DND-41 (cell line): ENCODE measurements at regions not wholly inside any gene's neighbourhood (a gene's known extent, or its start where the extent isn't known, plus 50 kb on each side); places are given as distances from the start of the nearest gene placed in this dataset.
"Not testable (repeated sequence)": the region's sequence is repeated elsewhere in the genome, so short reads cannot be mapped to it uniquely, and the experiment has no call there.

Experiments
- ATAC-seq: fragments of 200-7000 bp; cut with Tn5 transposase; 3 replicates; pipeline ENCODE4 v1.9.1; 2021; ENCODE audit warnings: low read depth; ENCODE audit not compliant: insufficient read depth
- DNase-seq: peaks from one replicate; pipeline ENCODE4 v3.0.0-alpha.2; 2020
- H2AFZ ChIP-seq: 2 replicates; pipeline ENCODE4 v1.6.0; 2012; ENCODE audit warnings: low read depth, low read length
- H3K27ac ChIP-seq: 2 replicates; pipeline ENCODE4 v1.5.1; 2012; ENCODE audit warnings: low read length, inconsistent platforms
- H3K27me3 ChIP-seq: fragments of 200-600 bp; sonication (generic); 2 replicates; pipeline ENCODE4 v1.6.0; 2012; ENCODE audit warnings: low read length, mild to moderate bottlenecking, inconsistent platforms; ENCODE audit not compliant: insufficient read depth, poor library complexity
- H3K36me3 ChIP-seq: 2 replicates; pipeline ENCODE4 v1.5.1; 2012; ENCODE audit warnings: low read length, inconsistent platforms; ENCODE audit not compliant: insufficient read depth
- H3K4me1 ChIP-seq: 2 replicates; pipeline ENCODE4 v1.5.1; 2012; ENCODE audit warnings: mild to moderate bottlenecking, low read length; ENCODE audit not compliant: insufficient read depth
- H3K4me2 ChIP-seq: 2 replicates; pipeline ENCODE4 v1.6.0; 2012; ENCODE audit warnings: mild to moderate bottlenecking, moderate library complexity, low read length, inconsistent platforms; ENCODE audit not compliant: insufficient read depth
- H3K4me3 ChIP-seq, 2 experiments: fragments of 200-600 bp in 1 of 2; shearing (Covaris generic) in 1 of 2; 2 replicates each; pipeline ENCODE4 v1.5.1; 2012 to 2016; ENCODE audit warnings: inconsistent platforms in 2 of 2, low read length in 2 of 2, mild to moderate bottlenecking in 2 of 2, low read depth in 1 of 2, moderate library complexity in 1 of 2
- H3K79me2 ChIP-seq: 2 replicates; pipeline ENCODE4 v1.6.0; 2012; ENCODE audit warnings: low read length, inconsistent platforms; ENCODE audit not compliant: insufficient read depth
- H3K9ac ChIP-seq: 2 replicates; pipeline ENCODE4 v1.6.0; 2012; ENCODE audit warnings: low read depth, mild to moderate bottlenecking, inconsistent platforms, low read length, moderate library complexity
- H3K9me3 ChIP-seq: 2 replicates; pipeline ENCODE4 v1.5.1; 2012; ENCODE audit warnings: low read length, moderate library complexity, mild to moderate bottlenecking, inconsistent platforms; ENCODE audit not compliant: insufficient read depth, severe bottlenecking
- H4K20me1 ChIP-seq: 2 replicates; pipeline ENCODE4 v1.6.0; 2012; ENCODE audit warnings: low read length; ENCODE audit not compliant: insufficient read depth
- EZH2 ChIP-seq: IDR thresholded peaks from 3 replicates; pipeline ENCODE4 v1.6.1; 2012; ENCODE audit warnings: borderline replicate concordance, low read depth, mild to moderate bottlenecking, moderate library complexity, low read length, inconsistent platforms; ENCODE audit not compliant: severe bottlenecking
- TF ChIP-seq, protein P1 (sequence below): IDR thresholded peaks from 2 replicates; pipeline ENCODE4 v1.5.1; 2012; ENCODE audit warnings: borderline replicate concordance, low read length, moderate library complexity, mild to moderate bottlenecking; ENCODE audit not compliant: poor library complexity, severe bottlenecking; ENCODE audit errors: extremely low read depth

GRCh38 chr7:97317575-97317974 is 200.1 kb downstream of the SDHAF3 start:
- Histone ChIP-seq H3K79me2 (no peaks in the 10 kb centered on the region), H3K36me3 (no peaks in the 10 kb centered on the region), H3K9me3 (no peaks in the 10 kb centered on the region), H2AFZ (no peak overlapping the region), H3K4me3 (no peak overlapping the region), H3K27me3 (no peaks in the 10 kb centered on the region), H3K4me1 (no peaks in the 10 kb centered on the region), H3K4me2 (no peak overlapping the region), H4K20me1 (no peaks in the 10 kb centered on the region), H3K9ac (no peak overlapping the region), H3K27ac (no peak overlapping the region)
- TF ChIP-seq, protein P1, sequence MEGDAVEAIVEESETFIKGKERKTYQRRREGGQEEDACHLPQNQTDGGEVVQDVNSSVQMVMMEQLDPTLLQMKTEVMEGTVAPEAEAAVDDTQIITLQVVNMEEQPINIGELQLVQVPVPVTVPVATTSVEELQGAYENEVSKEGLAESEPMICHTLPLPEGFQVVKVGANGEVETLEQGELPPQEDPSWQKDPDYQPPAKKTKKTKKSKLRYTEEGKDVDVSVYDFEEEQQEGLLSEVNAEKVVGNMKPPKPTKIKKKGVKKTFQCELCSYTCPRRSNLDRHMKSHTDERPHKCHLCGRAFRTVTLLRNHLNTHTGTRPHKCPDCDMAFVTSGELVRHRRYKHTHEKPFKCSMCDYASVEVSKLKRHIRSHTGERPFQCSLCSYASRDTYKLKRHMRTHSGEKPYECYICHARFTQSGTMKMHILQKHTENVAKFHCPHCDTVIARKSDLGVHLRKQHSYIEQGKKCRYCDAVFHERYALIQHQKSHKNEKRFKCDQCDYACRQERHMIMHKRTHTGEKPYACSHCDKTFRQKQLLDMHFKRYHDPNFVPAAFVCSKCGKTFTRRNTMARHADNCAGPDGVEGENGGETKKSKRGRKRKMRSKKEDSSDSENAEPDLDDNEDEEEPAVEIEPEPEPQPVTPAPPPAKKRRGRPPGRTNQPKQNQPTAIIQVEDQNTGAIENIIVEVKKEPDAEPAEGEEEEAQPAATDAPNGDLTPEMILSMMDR: no peak
- no peak for TF ChIP-seq EZH2
- ATAC-seq: no peak
- DNase-seq: no peak

GRCh38 chr7:97329871-97330270 is 212.4 kb downstream of the SDHAF3 start:
- H3K36me3 ChIP-seq, H3K4me2 ChIP-seq, H3K4me1 ChIP-seq, H3K4me3 ChIP-seq, H3K27ac ChIP-seq, H3K9ac ChIP-seq, H3K79me2 ChIP-seq, H3K27me3 ChIP-seq, H4K20me1 ChIP-seq, H3K9me3 ChIP-seq, H2AFZ ChIP-seq, DNase-seq, ATAC-seq: not testable (repeated sequence)

GRCh38 chr7:97337849-97338248 is 220.4 kb downstream of the SDHAF3 start:
- TF ChIP-seq EZH2: no peak
- TF ChIP-seq, protein P1: no peak
- no peak overlapping the region for H3K27ac ChIP-seq
- H3K9ac ChIP-seq: no peak overlapping the region
- no peak overlapping the region for H3K4me2 ChIP-seq
- H3K27me3 ChIP-seq: no peaks in the 10 kb centered on the region
- no peak overlapping the region for H3K4me3 ChIP-seq
- no peaks in the 10 kb centered on the region for H3K79me2 ChIP-seq
- no peak overlapping the region for H2AFZ ChIP-seq
- no peaks in the 10 kb centered on the region for H3K36me3 ChIP-seq
- DNase-seq (no peak), ATAC-seq (no peak)
- no peaks in the 10 kb centered on the region for H4K20me1 ChIP-seq
- H3K4me1 ChIP-seq: no peaks in the 10 kb centered on the region
- H3K9me3 ChIP-seq: no peaks in the 10 kb centered on the region

DNA sequence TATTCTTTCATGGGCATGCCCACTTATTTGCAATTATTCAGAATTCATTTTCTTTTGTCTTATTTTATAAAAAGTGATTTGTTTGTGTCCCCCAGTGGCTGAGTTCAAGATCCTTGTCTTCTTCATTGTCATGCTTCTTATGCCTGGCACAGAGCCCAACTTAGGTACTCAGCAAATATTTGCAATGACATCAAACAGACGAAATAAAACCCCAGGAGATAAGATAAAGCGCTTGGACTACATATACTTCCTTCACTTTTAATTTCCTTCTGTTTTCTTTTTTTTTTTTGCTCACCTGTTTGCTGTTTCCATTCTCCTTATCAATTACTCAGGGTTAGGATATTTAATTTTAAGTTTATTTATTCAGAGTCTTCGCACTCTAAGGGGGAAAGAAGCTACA is 225.0 kb downstream of the SDHAF3 start:
- TF ChIP-seq, protein P1: no peak
- no peak for TF ChIP-seq EZH2
- Histone ChIP-seq H3K4me1 (no peaks in the 10 kb centered on the region), H3K79me2 (no peaks in the 10 kb centered on the region), H4K20me1 (no peaks in the 10 kb centered on the region), H3K27ac (no peak overlapping the region), H3K36me3 (no peaks in the 10 kb centered on the region), H3K27me3 (no peaks in the 10 kb centered on the region), H3K4me2 (no peak overlapping the region), H2AFZ (no peak overlapping the region), H3K4me3 (no peak overlapping the region), H3K9me3 (no peaks in the 10 kb centered on the region), H3K9ac (no peak overlapping the region)
- DNase-seq (no peak), ATAC-seq (no peak)
